RWPE1 (cell line): ENCODE measurements at regions not wholly inside any gene's neighbourhood (a gene's known extent, or its start where the extent isn't known, plus 50 kb on each side); places are given as distances from the start of the nearest gene placed in this dataset.
A peak's percentile ranks its signal among the peaks of the same experiment; 100 is the strongest.
"Not testable (repeated sequence)": the region's sequence is repeated elsewhere in the genome, so short reads cannot be mapped to it uniquely, and the experiment has no call there.

Experiments
- CTCF ChIA-PET: fragments of 350-600 bp; sonication (Branson Sonifier 250); formaldehyde crosslinking; extraction: SDS; loops from one replicate; lab custom pipeline; 2021; lab: Yijun Ruan, JAX
- POLR2A ChIA-PET: fragments of 400-600 bp; formaldehyde crosslinking; extraction: SDS; loops from one replicate; lab custom pipeline; 2020; ENCODE audit warnings: antibody characterized with exemption; ENCODE audit not compliant: low non-redundant PET; lab: Yijun Ruan, JAX
- DNase-seq: peaks from one replicate; pipeline ENCODE4 v3.0.0; 2012; ENCODE audit warnings: low spot score
- H3K27ac ChIP-seq: fragments of 450-650 bp; 2 replicates; pipeline ENCODE4 v1.5.1; 2017
- CTCF ChIP-seq: fragments of 450-650 bp; conservative IDR thresholded peaks from 2 replicates; pipeline ENCODE4 v1.5.1; 2017; ENCODE audit warnings: low read depth, mild to moderate bottlenecking

- no peak for TF ChIP-seq CTCF
- ChIA-PET CTCF (interaction anchor here (0.6 kb wide), 1 partner anchor 85 kb away, joined by 3 read pairs; no protein-coding TSS in a partner anchor), POLR2A (no interaction called here)
- no peak overlapping the region for H3K27ac ChIP-seq
- no peak for DNase-seq
Observed at GRCh38 chr3:159669766-159670165, 318.9 kb upstream of the IL12A start.

DNA sequence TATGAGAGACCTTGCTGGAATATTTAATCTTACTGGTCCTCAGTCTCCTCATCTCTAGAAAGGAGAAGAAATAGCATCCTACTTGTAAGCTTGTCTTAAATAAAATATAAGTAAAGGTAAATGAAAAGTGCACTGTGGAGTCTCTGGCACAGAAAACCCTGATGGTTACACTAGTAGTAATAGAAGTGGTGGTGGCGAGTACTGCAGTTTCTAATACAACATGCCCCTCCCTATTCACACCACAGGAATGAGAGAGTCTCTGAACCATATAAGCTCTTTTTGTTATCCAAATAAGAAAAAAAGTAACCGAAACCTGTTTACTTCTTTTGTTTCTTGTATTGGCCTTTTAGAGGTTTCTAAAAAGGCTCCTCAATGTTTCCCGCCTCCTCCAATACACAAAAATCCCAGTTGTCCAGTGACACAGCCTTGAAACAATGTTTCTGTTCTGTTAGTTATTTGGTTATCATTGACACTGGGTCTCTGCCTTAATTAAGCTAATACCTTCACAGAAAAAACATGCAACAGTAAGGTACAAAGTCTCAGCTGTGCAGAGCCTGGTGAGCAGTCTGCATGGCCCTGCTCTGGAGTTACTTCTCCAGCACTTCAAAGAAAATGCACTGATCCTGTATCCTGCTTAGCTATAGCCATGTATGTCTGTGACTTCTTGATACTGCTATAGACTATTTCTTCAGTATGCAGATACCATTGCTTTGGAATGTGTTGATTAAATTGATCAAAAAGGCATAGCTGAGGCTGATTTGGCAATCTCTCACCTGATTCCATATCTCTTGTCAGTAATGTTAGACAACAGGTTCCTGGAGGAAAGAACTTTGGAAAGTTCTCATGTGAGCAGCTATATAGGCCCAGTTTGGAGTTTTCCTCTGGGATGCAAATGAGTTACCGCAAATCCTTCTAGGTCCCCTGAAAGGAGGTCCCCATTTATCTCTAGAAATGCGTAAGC is 315.6 kb upstream of the IL12A start:
- DNase-seq: no peak
- POLR2A ChIA-PET: no interaction called here
- CTCF ChIA-PET: interaction anchor here (1.3 kb wide), 1 partner anchor 134 kb away, joined by 3 read pairs; no protein-coding TSS in a partner anchor
- H3K27ac ChIP-seq: no peak overlapping the region
- no peak for TF ChIP-seq CTCF

DNA sequence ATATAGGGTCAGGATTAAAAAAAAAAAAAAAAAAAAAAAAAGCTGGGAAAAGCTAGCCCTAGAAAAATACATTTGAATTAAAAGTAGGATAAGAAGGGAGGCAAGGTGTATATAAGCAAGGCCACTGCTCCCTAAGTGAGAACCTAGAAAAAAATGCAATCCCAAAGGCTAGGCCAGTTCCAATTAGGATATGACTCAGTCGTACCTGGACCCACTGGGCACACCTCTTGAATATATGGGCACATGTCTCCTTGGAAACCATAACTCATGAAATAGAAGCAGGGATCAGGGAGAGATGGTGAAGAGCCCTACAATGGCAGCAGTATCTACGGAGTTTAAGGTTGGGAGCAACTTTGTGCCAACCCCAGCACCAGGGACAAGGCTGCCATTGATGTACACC is 314.1 kb upstream of the IL12A start:
- peak; percentile 30 for DNase-seq
- CTCF ChIA-PET: no interaction called here
- TF ChIP-seq CTCF: no peak
- POLR2A ChIA-PET: no interaction called here
- no peak overlapping the region for H3K27ac ChIP-seq

- H3K27ac ChIP-seq: no peak overlapping the region
- no peak for DNase-seq
- POLR2A ChIA-PET: no interaction called here
- CTCF ChIA-PET: interaction anchor here (0.5 kb wide), 1 partner anchor 280 kb away, joined by 4 read pairs; no protein-coding TSS in a partner anchor
- no peak for TF ChIP-seq CTCF
Observed at GRCh38 chr3:159675285-159675684, 313.4 kb upstream of the IL12A start.

- ChIA-PET POLR2A (no interaction called here), CTCF (no interaction called here)
- DNase-seq: no peak
- H3K27ac ChIP-seq: no peak overlapping the region
- TF ChIP-seq CTCF: no peak
Observed at GRCh38 chr3:159679900-159680299, 308.7 kb upstream of the IL12A start.

- H3K27ac ChIP-seq, DNase-seq, CTCF ChIA-PET, POLR2A ChIA-PET: not testable (repeated sequence)
Observed at GRCh38 chr3:159681717-159682116, 306.9 kb upstream of the IL12A start.

DNA sequence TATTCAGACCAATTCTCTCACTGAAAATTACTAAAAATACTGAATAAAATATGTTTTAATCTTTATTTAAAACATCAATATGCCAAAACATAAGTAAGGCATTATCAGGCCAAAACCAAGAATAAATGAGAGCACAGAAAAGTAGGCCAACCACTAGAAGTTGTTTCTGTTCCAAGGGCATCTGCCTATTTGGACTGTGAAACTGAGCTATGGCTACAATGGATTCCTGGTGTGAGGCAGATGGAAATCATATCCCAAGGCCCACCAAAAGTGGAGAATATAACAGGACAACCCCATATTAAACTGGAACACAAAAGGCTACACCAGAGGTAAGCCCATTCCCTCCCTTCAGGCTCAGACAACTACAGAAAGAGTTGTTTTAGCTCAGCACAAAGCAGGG is 302.8 kb upstream of the IL12A start:
- H3K27ac ChIP-seq: no peak overlapping the region
- ChIA-PET CTCF (no interaction called here), POLR2A (no interaction called here)
- no peak for TF ChIP-seq CTCF
- DNase-seq: no peak
